ENCODE measurements at regions not wholly inside any gene's neighbourhood (a gene's known extent, or its start where the extent isn't known, plus 50 kb on each side); places are given as distances from the start of the nearest gene placed in this dataset.

DNA sequence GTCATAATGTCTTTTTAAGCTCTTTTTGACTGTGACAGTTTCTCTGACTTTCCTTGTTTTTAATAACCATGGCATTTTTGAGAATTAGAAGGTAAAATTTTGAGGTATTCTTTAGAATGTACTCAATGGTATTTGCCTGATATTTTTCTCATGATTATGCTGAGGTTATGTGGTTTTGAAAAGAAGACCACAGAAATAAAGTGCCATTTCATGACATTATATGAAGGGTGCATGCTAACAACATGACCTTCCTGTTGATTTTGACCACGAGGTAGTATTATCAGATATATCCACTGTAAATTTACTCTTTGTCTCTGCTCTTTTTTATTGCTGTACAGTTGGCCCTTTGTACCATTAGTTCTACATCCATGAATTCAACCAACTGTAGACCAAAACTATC, 1418.5 kb downstream of the PLA2G4A start:
- DNase-seq = no peak
- Mint-ChIP-seq H3K4me1 (no peaks in the 10 kb centered on the region), H3K27ac (no peak overlapping the region), H3K4me3 (no peak overlapping the region), H3K36me3 (ENCODE audit: low read depth) (no peaks in the 10 kb centered on the region), H3K9me3 (no peaks in the 10 kb centered on the region), H3K27me3 (no peaks in the 10 kb centered on the region)
- intact Hi-C loops (cut with micrococcal nuclease) = no loop called here

DNA sequence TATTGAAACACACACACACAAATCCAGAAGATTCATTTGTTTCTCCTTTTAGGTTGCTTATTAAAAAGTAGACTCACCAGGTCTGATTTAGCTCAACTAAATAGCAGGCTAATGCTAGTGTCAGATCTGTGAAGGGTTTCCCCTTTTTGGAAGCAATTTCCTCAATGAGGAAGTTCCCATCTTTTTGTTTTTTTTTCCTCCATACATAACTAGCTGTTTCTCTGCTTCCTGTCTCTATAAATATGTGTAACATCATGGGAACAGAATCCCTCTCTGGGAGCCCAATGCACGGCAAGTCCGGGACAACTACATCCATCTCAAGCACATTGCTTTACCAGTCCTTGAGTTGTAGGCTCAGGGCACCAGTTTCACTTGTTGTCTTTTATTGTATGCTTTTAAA, 1421.1 kb downstream of the PLA2G4A start:
- H3K4me3 Mint-ChIP-seq = no peak overlapping the region
- no peak for DNase-seq
- intact Hi-C loops (cut with micrococcal nuclease) = no loop called here
- H3K36me3 Mint-ChIP-seq (ENCODE audit: low read depth) = no peaks in the 10 kb centered on the region
- H3K4me1 Mint-ChIP-seq = no peaks in the 10 kb centered on the region
- H3K9me3 Mint-ChIP-seq = no peaks in the 10 kb centered on the region
- H3K27ac Mint-ChIP-seq = no peak overlapping the region
- no peaks in the 10 kb centered on the region for H3K27me3 Mint-ChIP-seq

DNA sequence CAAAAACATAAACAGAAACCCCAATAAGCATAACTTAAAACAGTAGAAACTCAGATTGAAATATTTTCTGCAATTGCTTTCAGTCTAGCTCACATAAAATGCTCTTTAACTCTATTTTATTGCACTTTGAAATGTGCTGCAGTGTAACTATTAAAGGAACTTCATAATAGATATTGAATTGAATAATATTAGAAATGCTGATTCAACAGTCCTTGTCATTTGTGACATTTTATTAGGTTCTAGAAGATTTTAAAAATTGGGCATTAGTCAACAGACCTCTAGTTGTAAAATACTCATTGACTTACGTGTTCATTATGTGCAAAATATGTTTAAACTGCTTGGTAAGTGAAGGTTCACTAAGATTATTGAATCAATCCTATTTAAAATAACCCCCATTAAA, 1422.3 kb downstream of the PLA2G4A start:
- Mint-ChIP-seq H3K36me3 (ENCODE audit: low read depth) (no peaks in the 10 kb centered on the region), H3K9me3 (no peaks in the 10 kb centered on the region), H3K27me3 (no peaks in the 10 kb centered on the region), H3K27ac (no peak overlapping the region), H3K4me1 (no peaks in the 10 kb centered on the region), H3K4me3 (no peak overlapping the region)
- DNase-seq = no peak
- intact Hi-C loops (cut with micrococcal nuclease) = no loop called here

DNA sequence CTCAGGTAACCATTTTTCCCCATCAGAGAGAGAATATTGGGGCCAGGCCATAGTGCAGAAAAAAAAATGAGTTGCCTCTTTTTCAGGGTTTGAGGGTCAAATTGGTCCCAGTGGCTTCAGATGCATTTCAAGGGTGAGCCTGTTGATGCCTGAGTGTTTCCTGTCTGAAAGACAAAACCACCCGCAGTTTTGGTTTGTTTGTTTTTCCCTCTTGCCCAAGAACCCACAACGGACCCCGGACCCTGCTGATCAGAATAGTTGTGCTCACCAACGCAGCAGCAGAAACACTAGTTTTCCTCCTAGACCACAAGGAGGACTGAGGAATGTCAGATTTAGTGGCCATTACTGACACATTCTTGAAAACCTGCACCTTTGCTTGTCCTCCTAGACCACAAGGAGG, 1433.1 kb downstream of the PLA2G4A start:
- DNase-seq = no peak
- intact Hi-C loops (cut with micrococcal nuclease) = no loop called here
- peaks cover 12% of the 10 kb centered on the region for H3K9me3 Mint-ChIP-seq
- no peak overlapping the region for H3K27ac Mint-ChIP-seq
- H3K36me3 Mint-ChIP-seq (ENCODE audit: low read depth) = no peaks in the 10 kb centered on the region
- H3K4me1 Mint-ChIP-seq = no peaks in the 10 kb centered on the region
- no peaks in the 10 kb centered on the region for H3K27me3 Mint-ChIP-seq
- no peak overlapping the region for H3K4me3 Mint-ChIP-seq

DNA sequence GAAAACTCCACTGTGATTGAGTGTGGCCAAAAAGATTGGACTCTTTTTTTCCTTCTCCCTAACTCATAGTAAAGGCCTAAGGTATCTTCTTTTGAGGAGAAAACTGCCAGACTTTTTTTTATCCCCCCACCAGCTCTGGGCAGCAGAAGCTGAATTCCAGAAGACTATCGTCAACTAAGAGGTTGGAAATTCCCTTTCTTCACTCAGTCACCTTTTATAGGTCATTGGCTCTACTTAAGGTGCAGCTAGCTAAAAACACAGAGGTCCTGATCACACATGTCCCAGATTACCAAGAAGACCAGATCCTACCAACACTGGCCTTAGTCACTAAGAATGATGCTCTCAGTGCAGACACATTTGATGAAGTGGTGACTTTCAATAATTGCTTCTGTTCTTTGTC, 1441.2 kb downstream of the PLA2G4A start:
- H3K4me3 Mint-ChIP-seq = no peak overlapping the region
- H3K9me3 Mint-ChIP-seq = no peaks in the 10 kb centered on the region
- H3K36me3 Mint-ChIP-seq (ENCODE audit: low read depth) = no peaks in the 10 kb centered on the region
- no peaks in the 10 kb centered on the region for H3K4me1 Mint-ChIP-seq
- H3K27me3 Mint-ChIP-seq = no peaks in the 10 kb centered on the region
- intact Hi-C loops (cut with micrococcal nuclease) = no loop called here
- no peak for DNase-seq
- H3K27ac Mint-ChIP-seq = no peak overlapping the region

DNA sequence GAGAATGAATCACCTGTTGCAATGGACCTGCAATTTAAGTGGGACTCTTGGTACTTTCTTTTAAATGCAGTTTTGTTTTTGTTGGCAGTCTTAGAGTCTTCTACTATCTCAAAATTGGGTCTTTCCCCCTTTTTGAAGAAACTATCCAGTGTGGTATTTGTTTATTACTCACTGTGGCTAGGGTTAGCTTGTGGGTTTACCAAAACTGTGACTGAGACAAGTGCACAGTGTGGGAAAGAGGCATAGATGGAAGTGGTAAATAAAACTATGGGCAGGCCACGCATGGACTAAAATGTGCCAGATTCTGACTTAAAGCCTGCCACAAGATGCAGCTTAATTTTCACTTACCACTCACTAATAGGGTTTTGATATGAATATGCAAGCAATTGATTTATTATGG, 1441.7 kb downstream of the PLA2G4A start:
- Mint-ChIP-seq H3K36me3 (ENCODE audit: low read depth) (no peaks in the 10 kb centered on the region), H3K27ac (no peak overlapping the region), H3K9me3 (no peaks in the 10 kb centered on the region), H3K4me1 (no peaks in the 10 kb centered on the region), H3K27me3 (no peaks in the 10 kb centered on the region), H3K4me3 (no peak overlapping the region)
- intact Hi-C loops (cut with micrococcal nuclease) = no loop called here
- DNase-seq = no peak

DNA sequence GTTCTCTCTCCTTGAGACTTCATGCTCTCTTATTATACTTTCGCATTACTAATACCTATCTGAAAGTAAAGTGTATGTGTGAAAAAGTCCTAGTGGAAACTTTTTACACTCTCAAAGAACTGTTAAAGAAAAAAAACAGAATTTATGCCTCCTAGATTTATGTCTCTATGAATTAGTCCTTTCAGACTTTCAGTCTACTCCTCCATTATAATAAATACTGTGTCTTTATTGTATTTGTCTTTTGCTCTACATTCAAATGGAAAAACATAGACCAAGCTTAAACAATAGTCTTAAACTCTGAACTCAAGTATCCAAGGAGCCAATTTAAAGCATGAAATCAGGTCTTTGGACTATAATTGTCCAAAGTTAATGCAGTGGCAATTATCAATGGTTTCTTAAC, 1449.0 kb downstream of the PLA2G4A start:
- DNase-seq = no peak
- Mint-ChIP-seq H3K36me3 (ENCODE audit: low read depth) (no peaks in the 10 kb centered on the region), H3K4me1 (no peaks in the 10 kb centered on the region), H3K4me3 (no peak overlapping the region), H3K27ac (no peak overlapping the region), H3K9me3 (no peaks in the 10 kb centered on the region), H3K27me3 (no peaks in the 10 kb centered on the region)
- intact Hi-C loops (cut with micrococcal nuclease) = no loop called here

DNA sequence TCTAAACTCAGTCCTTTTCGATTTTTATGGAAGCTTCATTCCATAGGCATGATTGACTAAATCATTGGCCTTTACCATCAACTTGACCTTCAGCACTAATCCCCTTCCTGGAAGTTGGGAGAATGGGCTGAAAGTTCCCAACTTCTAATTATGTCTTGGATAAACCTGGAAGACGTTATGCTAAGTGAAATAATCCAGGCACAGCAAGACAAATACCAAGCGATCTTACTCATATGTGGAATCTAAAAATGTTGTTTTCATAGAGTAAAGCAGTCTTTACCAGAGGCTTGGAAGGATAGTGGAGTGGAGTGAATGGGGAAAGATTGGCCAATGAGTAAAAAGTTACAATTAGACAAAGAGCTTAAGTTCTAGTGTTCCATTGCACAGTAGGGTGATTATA, 1453.2 kb downstream of the PLA2G4A start:
- no peak overlapping the region for H3K27ac Mint-ChIP-seq
- H3K4me3 Mint-ChIP-seq = no peak overlapping the region
- no peaks in the 10 kb centered on the region for H3K9me3 Mint-ChIP-seq
- intact Hi-C loops (cut with micrococcal nuclease) = no loop called here
- no peaks in the 10 kb centered on the region for H3K4me1 Mint-ChIP-seq
- DNase-seq = no peak
- no peaks in the 10 kb centered on the region for H3K36me3 Mint-ChIP-seq (ENCODE audit: low read depth)
- H3K27me3 Mint-ChIP-seq = no peaks in the 10 kb centered on the region

DNA sequence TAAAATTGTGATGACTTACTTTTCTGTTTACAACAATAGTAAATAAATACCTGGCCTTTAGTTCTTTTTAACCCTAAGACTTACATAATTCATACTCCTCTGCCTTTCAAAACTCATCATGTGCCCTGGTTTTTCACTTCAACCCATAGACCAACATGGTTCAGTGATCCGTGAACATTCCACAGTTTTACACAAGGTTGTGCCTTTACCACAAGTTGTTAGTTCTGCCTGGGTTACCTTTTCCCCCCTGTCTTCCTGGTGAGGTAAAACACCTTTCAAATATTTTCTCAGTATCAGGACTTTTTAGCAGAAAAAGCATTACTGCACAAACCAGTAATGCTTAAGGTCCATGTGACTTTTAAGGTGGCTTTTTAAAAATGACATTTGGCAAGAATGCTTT, 1466.4 kb downstream of the PLA2G4A start:
- H3K9me3 Mint-ChIP-seq = no peaks in the 10 kb centered on the region
- no peak overlapping the region for H3K27ac Mint-ChIP-seq
- H3K4me3 Mint-ChIP-seq = no peak overlapping the region
- H3K36me3 Mint-ChIP-seq (ENCODE audit: low read depth) = no peaks in the 10 kb centered on the region
- intact Hi-C loops (cut with micrococcal nuclease) = no loop called here
- H3K27me3 Mint-ChIP-seq = no peaks in the 10 kb centered on the region
- DNase-seq = no peak
- no peaks in the 10 kb centered on the region for H3K4me1 Mint-ChIP-seq

DNA sequence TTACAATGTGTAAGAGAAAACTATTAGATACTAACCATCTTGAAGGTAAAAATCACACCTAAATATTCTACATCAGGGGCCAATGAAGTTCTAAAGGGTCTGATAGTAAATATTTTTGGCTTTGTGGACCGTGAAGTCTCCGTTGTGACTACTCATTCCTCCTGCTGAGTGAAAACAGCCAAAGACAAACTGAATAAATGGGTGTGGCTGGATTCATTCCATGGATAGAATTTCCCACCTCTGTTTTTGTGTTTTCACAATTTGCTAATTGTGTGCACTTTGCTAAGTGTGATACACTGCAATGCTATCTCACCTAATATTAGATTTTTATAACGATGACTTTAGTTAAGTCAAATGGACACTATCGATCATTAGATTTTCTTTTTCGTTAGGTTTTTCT, 1474.0 kb downstream of the PLA2G4A start:
- H3K27ac Mint-ChIP-seq = no peak overlapping the region
- H3K27me3 Mint-ChIP-seq = no peaks in the 10 kb centered on the region
- DNase-seq = no peak
- H3K9me3 Mint-ChIP-seq = no peaks in the 10 kb centered on the region
- intact Hi-C loops (cut with micrococcal nuclease) = no loop called here
- no peaks in the 10 kb centered on the region for H3K4me1 Mint-ChIP-seq
- H3K36me3 Mint-ChIP-seq (ENCODE audit: low read depth) = no peaks in the 10 kb centered on the region
- H3K4me3 Mint-ChIP-seq = no peak overlapping the region

DNA sequence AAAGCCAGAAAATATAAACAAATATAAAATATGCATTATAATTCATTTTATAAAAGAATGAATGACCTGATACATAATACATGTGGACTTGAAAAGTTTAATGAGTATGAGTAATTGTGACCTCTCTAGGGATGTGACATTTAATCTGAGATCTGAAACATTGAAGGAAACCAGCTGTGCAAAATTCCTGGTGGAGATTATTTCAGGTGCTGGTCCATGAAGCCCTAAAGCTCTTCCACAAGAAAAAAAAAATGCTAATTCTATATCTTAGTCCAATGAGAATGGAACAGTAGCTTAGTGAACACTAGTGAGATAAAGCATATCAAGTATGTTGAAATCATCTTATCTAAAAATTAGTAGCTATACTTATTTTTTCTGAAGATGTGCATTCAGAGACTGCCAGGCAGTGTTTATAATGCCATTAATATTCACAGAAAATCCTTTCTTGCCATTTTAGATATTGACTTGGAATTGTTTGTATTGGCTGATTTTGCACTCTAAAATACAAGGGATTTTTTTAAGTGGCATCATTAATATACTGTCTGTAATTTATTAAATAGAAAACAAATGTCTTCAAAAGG, 1485.9 kb downstream of the PLA2G4A start:
- intact Hi-C loops (cut with micrococcal nuclease) = no loop called here
- H3K9me3 Mint-ChIP-seq = no peaks in the 10 kb centered on the region
- no peaks in the 10 kb centered on the region for H3K4me1 Mint-ChIP-seq
- H3K27ac Mint-ChIP-seq = no peak overlapping the region
- no peak for DNase-seq
- no peaks in the 10 kb centered on the region for H3K27me3 Mint-ChIP-seq
- H3K36me3 Mint-ChIP-seq (ENCODE audit: low read depth) = no peaks in the 10 kb centered on the region
- no peak overlapping the region for H3K4me3 Mint-ChIP-seq

DNA sequence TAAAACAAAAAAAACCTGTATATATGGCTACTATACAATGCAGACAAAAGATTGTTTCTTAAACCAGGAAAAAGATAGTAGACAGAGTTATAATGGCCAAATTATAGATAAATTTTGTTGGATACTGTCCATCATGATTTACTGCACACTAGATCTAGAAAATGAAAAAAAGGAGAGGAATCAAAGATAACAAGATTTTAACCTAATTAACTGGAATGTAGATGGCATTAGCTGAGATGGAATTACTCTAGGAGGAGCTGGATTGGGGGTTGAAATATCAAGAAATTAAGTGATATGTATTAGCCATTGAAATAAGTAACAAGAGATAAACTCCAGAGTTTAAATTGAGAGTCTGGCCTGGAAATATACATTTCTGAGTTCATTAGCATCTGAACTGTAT, 1489.1 kb downstream of the PLA2G4A start:
- no peak overlapping the region for H3K4me3 Mint-ChIP-seq
- H3K27ac Mint-ChIP-seq = no peak overlapping the region
- no peaks in the 10 kb centered on the region for H3K36me3 Mint-ChIP-seq (ENCODE audit: low read depth)
- H3K9me3 Mint-ChIP-seq = no peaks in the 10 kb centered on the region
- H3K27me3 Mint-ChIP-seq = no peaks in the 10 kb centered on the region
- DNase-seq = no peak
- no peaks in the 10 kb centered on the region for H3K4me1 Mint-ChIP-seq
- intact Hi-C loops (cut with micrococcal nuclease) = no loop called here

DNA sequence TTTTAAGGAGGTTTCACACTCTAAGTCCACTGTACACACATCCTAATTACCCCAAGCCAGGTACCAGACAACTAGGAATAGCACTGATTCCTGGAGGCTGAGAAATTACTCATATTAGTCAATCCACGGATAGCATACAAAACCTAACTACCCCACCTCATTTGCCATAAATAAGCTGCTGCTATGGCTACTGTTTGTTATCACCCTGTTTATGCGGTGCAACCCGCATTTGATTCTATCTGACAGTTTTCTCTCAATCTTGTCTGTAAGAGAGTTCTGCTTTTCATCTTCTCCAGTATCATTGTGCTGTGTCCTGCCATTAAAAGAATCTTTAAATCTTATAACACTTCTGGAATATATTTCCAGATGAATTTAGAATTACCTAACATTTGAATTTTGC, 1496.5 kb downstream of the PLA2G4A start:
- H3K36me3 Mint-ChIP-seq (ENCODE audit: low read depth) = no peaks in the 10 kb centered on the region
- no peaks in the 10 kb centered on the region for H3K9me3 Mint-ChIP-seq
- H3K4me1 Mint-ChIP-seq = no peaks in the 10 kb centered on the region
- no peak overlapping the region for H3K27ac Mint-ChIP-seq
- H3K27me3 Mint-ChIP-seq = no peaks in the 10 kb centered on the region
- intact Hi-C loops (cut with micrococcal nuclease) = no loop called here
- no peak for DNase-seq
- H3K4me3 Mint-ChIP-seq = no peak overlapping the region

DNA sequence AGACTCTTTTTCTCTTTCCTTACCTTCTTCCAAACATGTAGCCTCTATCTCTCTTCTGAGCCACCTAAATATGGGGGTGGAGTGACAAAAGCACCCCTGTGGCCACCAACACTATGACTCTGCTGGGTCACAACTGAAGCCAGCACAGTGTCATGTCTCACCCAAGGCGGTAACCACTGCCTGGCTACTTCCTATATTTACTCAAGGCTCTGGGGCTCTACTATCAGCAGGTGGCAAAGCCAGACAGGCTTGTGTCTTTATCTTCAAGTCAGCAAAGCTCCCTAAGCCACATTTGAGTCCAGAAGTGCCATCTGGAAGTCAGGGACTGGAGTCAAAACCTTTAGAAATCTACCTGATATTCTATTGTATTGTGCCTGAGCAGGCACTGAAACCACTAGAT, 1515.2 kb downstream of the PLA2G4A start:
- DNase-seq = no peak
- intact Hi-C loops (cut with micrococcal nuclease) = no loop called here
- Mint-ChIP-seq H3K9me3 (no peaks in the 10 kb centered on the region), H3K4me1 (no peaks in the 10 kb centered on the region), H3K27me3 (no peaks in the 10 kb centered on the region), H3K36me3 (ENCODE audit: low read depth) (no peaks in the 10 kb centered on the region), H3K4me3 (no peak overlapping the region), H3K27ac (no peak overlapping the region)

DNA sequence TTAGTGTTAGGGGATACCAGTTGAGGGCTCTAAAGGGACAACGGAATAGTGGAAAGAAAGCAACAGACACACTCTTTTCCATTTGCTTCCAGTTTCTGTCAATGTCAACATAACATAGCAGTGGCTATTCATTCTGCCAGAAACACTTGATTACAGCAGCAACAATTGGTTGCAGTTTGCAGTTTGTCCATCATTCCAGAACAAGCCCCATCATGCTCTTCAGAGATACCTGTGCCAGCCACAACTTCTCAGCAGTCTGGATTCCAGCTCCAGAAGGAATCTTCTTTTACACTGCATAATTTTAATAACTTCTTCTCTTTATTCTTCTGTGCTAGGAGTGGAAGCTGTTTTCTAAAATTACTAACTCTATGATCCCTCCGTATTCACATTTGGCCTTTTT, 1521.4 kb downstream of the PLA2G4A start:
- intact Hi-C loops (cut with micrococcal nuclease) = no loop called here
- Mint-ChIP-seq H3K4me1 (no peaks in the 10 kb centered on the region), H3K27ac (no peak overlapping the region), H3K4me3 (no peak overlapping the region), H3K9me3 (no peaks in the 10 kb centered on the region), H3K27me3 (no peaks in the 10 kb centered on the region), H3K36me3 (ENCODE audit: low read depth) (no peaks in the 10 kb centered on the region)
- DNase-seq = no peak
